Right atrium auricular region (tissue), 2 donors: ENCODE measurements at regions not wholly inside any gene's neighbourhood (a gene's known extent, or its start where the extent isn't known, plus 50 kb on each side); places are given as distances from the start of the nearest gene placed in this dataset.

Experiments
- DNase-seq: peaks from one replicate; pipeline ENCODE4 v3.0.0-alpha.2; 2019; ENCODE audit warnings: low spot score
- H3K27ac ChIP-seq, 2 donors: fragments of 200-600 bp; sonication (generic); 1 replicate in 1 of 2; 2 replicates in 1 of 2; pipeline ENCODE4 v1.5.1; 2016 to 2019
- H3K27me3 ChIP-seq, 2 donors: fragments of 200-600 bp; sonication (generic); one replicate each; pipeline versions ENCODE4 v1.5.1 to v1.6.0; 2017 to 2019
- H3K36me3 ChIP-seq: fragments of 200-600 bp; sonication (generic); one replicate; pipeline ENCODE4 v1.5.1; 2016
- H3K4me1 ChIP-seq, 2 donors: fragments of 200-600 bp; sonication (generic); one replicate each; pipeline versions ENCODE4 v1.5.1 to v1.6.0; 2017 to 2019
- H3K4me3 ChIP-seq, 2 donors: fragments of 200-600 bp; sonication (generic); 1 replicate in 1 of 2; 2 replicates in 1 of 2; pipeline ENCODE4 v1.5.1; 2017 to 2019; ENCODE audit warnings: mild to moderate bottlenecking in 1 of 2, moderate library complexity in 1 of 2
- H3K9me3 ChIP-seq, 2 donors: fragments of 200-600 bp; sonication (generic); one replicate each; pipeline ENCODE4 v1.5.1; 2019
- CTCF ChIP-seq, 2 donors: fragments of 200-600 bp; sonication (generic); IDR thresholded peaks; one replicate each; pipeline ENCODE4 v1.5.1; 2019; ENCODE audit warnings: antibody characterized with exemption in 2 of 2

- no peak for TF ChIP-seq CTCF (IDR thresholded peaks at IDR 0.05)
- H3K4me3 ChIP-seq = no peak overlapping the region
- H3K27ac ChIP-seq = no peak overlapping the region
- H3K36me3 ChIP-seq = no peaks in the 10 kb centered on the region
- peaks cover 0 to 4% of the 10 kb centered on the region in 2 donors for H3K9me3 ChIP-seq
- no peaks in the 10 kb centered on the region for H3K27me3 ChIP-seq
- H3K4me1 ChIP-seq = no peaks in the 10 kb centered on the region
- no peak for DNase-seq
Observed at GRCh38 chr13:78012046-78012445, 93.4 kb upstream of the EDNRB start.

GRCh38 chr13:78004821-78005220 is 86.2 kb upstream of the EDNRB start:
- Histone ChIP-seq H3K4me3 (no peak overlapping the region), H3K27ac (no peak overlapping the region), H3K36me3 (no peaks in the 10 kb centered on the region), H3K4me1 (no peaks in the 10 kb centered on the region), H3K9me3 (no peaks in the 10 kb centered on the region), H3K27me3 (no peaks in the 10 kb centered on the region)
- DNase-seq = no peak
- no peak for TF ChIP-seq CTCF (IDR thresholded peaks at IDR 0.05)

GRCh38 chr13:77999746-78000145 is 81.1 kb upstream of the EDNRB start:
- no peak overlapping the region for H3K4me3 ChIP-seq
- H3K27ac ChIP-seq = no peak overlapping the region
- H3K4me1 ChIP-seq = no peaks in the 10 kb centered on the region
- no peaks in the 10 kb centered on the region for H3K9me3 ChIP-seq
- no peak for TF ChIP-seq CTCF (IDR thresholded peaks at IDR 0.05)
- H3K27me3 ChIP-seq = no peaks in the 10 kb centered on the region
- DNase-seq = no peak
- no peaks in the 10 kb centered on the region for H3K36me3 ChIP-seq

GRCh38 chr13:77994166-77994565 is 75.5 kb upstream of the EDNRB start:
- no peak for DNase-seq
- Histone ChIP-seq H3K27ac (peak overlapping the region in 1 of 2 donors; percentile 1), H3K9me3 (no peaks in the 10 kb centered on the region), H3K4me3 (no peak overlapping the region), H3K27me3 (no peaks in the 10 kb centered on the region), H3K4me1 (peaks cover 0 to 18% of the 10 kb centered on the region in 2 donors), H3K36me3 (no peaks in the 10 kb centered on the region)
- TF ChIP-seq CTCF (IDR thresholded peaks at IDR 0.05) = no peak

GRCh38 chr13:77991003-77991402 is 72.4 kb upstream of the EDNRB start:
- DNase-seq = no peak
- H3K9me3 ChIP-seq = no peaks in the 10 kb centered on the region
- H3K36me3 ChIP-seq = no peaks in the 10 kb centered on the region
- H3K27me3 ChIP-seq = no peaks in the 10 kb centered on the region
- no peak overlapping the region for H3K4me3 ChIP-seq
- H3K4me1 ChIP-seq = peaks cover 0 to 41% of the 10 kb centered on the region in 2 donors
- no peak for TF ChIP-seq CTCF (IDR thresholded peaks at IDR 0.05)
- peak overlapping the region; percentile 24 to 68 for H3K27ac ChIP-seq

GRCh38 chr13:77989281-77989680 is 70.7 kb upstream of the EDNRB start:
- Histone ChIP-seq H3K27ac (no peak overlapping the region), H3K4me3 (no peak overlapping the region), H3K9me3 (no peaks in the 10 kb centered on the region), H3K4me1 (peaks cover 0 to 42% of the 10 kb centered on the region in 2 donors), H3K36me3 (no peaks in the 10 kb centered on the region), H3K27me3 (no peaks in the 10 kb centered on the region)
- TF ChIP-seq CTCF (IDR thresholded peaks at IDR 0.05) = no peak
- DNase-seq = no peak
